A673 (cell line): ENCODE measurements at regions not wholly inside any gene's neighbourhood (a gene's known extent, or its start where the extent isn't known, plus 50 kb on each side); places are given as distances from the start of the nearest gene placed in this dataset.

Experiments
- CTCF ChIP-seq: fragments of 300-800, 200-600 bp; sonication (generic); conservative IDR thresholded peaks from 2 replicates; pipeline ENCODE4 v1.5.1; 2017; ENCODE audit warnings: low read depth, mild to moderate bottlenecking, antibody characterized with exemption, low read length, moderate library complexity, mixed read lengths
- EZH2 ChIP-seq: fragments of 200-600 bp; sonication (generic); IDR thresholded peaks from 2 replicates; pipeline ENCODE4 v1.6.1; 2017; ENCODE audit warnings: borderline replicate concordance, low read depth, mild to moderate bottlenecking, mixed read lengths, antibody characterized with exemption, low read length; ENCODE audit not compliant: poor library complexity, severe bottlenecking

DNA sequence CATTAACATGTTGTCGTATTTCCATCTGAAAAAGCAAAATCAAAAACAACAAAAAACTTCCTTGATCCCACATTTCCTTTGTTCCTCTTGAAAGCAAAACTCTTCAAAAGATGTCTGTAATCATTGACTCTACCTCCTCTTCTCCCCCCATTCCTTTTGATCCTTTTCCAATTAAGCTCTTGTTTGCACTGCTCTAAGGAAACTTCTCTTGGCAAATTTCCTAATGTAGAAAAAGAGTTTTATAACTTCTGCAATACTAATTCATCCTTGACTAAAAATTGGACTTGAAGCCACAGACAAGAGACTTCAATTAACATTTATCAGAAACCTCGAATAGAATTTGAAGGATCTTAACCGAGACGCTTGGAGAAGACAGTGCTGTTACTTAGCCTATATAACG lies 317.1 kb upstream of the SEMA3C start:
- no peak for TF ChIP-seq CTCF
- no peak for TF ChIP-seq EZH2
